A673 (cell line): ENCODE measurements at regions not wholly inside any gene's neighbourhood (a gene's known extent, or its start where the extent isn't known, plus 50 kb on each side); places are given as distances from the start of the nearest gene placed in this dataset.

Experiments used
- CTCF ChIP-seq: fragments of 300-800, 200-600 bp; sonication (generic); conservative IDR thresholded peaks from 2 replicates; pipeline ENCODE4 v1.5.1; 2017; ENCODE audit warnings: low read depth, mild to moderate bottlenecking, antibody characterized with exemption, low read length, moderate library complexity, mixed read lengths
- EZH2 ChIP-seq: fragments of 200-600 bp; sonication (generic); IDR thresholded peaks from 2 replicates; pipeline ENCODE4 v1.6.1; 2017; ENCODE audit warnings: borderline replicate concordance, low read depth, mild to moderate bottlenecking, mixed read lengths, antibody characterized with exemption, low read length; ENCODE audit not compliant: poor library complexity, severe bottlenecking

GRCh38 chr6:105460860-105461259, 58.0 kb upstream of the PREP start:
- TF ChIP-seq CTCF, result no peak
- no peak for TF ChIP-seq EZH2
